ENCODE measurements at regions not wholly inside any gene's neighbourhood (a gene's known extent, or its start where the extent isn't known, plus 50 kb on each side); places are given as distances from the start of the nearest gene placed in this dataset.

- Histone ChIP-seq H3K27me3 (ENCODE audit: control insufficient read depth, insufficient read depth, low read length) (no peaks in the 10 kb centered on the region), H3K4me3 (ENCODE audit: low read depth, low read length) (no peak overlapping the region), H3K36me3 (ENCODE audit: control insufficient read depth, insufficient read depth, low read length) (no peaks in the 10 kb centered on the region)
- TF ChIP-seq, protein P1, sequence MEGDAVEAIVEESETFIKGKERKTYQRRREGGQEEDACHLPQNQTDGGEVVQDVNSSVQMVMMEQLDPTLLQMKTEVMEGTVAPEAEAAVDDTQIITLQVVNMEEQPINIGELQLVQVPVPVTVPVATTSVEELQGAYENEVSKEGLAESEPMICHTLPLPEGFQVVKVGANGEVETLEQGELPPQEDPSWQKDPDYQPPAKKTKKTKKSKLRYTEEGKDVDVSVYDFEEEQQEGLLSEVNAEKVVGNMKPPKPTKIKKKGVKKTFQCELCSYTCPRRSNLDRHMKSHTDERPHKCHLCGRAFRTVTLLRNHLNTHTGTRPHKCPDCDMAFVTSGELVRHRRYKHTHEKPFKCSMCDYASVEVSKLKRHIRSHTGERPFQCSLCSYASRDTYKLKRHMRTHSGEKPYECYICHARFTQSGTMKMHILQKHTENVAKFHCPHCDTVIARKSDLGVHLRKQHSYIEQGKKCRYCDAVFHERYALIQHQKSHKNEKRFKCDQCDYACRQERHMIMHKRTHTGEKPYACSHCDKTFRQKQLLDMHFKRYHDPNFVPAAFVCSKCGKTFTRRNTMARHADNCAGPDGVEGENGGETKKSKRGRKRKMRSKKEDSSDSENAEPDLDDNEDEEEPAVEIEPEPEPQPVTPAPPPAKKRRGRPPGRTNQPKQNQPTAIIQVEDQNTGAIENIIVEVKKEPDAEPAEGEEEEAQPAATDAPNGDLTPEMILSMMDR (IDR thresholded peaks at IDR 0.05; ENCODE audit: insufficient read depth, low read length, poor library complexity, severe bottlenecking): no peak
- no peak for DNase-seq (ENCODE audit: low read depth)
These were observed 746.6 kb upstream of the ACO1 start for GRCh38 chr9:31637861-31638260.

GRCh38 chr9:31639451-31639850 is 745.0 kb upstream of the ACO1 start:
- Histone ChIP-seq H3K4me3 (ENCODE audit: low read depth, low read length) (no peak overlapping the region), H3K36me3 (ENCODE audit: control insufficient read depth, insufficient read depth, low read length) (no peaks in the 10 kb centered on the region), H3K27me3 (ENCODE audit: control insufficient read depth, insufficient read depth, low read length) (no peaks in the 10 kb centered on the region)
- TF ChIP-seq, protein P1 (IDR thresholded peaks at IDR 0.05; ENCODE audit: insufficient read depth, low read length, poor library complexity, severe bottlenecking): no peak
- no peak for DNase-seq (ENCODE audit: low read depth)

GRCh38 chr9:31669311-31669710 is 715.1 kb upstream of the ACO1 start:
- Histone ChIP-seq H3K4me3 (ENCODE audit: low read depth, low read length) (no peak overlapping the region), H3K36me3 (ENCODE audit: control insufficient read depth, insufficient read depth, low read length) (no peaks in the 10 kb centered on the region), H3K27me3 (ENCODE audit: control insufficient read depth, insufficient read depth, low read length) (no peaks in the 10 kb centered on the region)
- no peak for DNase-seq (ENCODE audit: low read depth)
- TF ChIP-seq, protein P1 (IDR thresholded peaks at IDR 0.05; ENCODE audit: insufficient read depth, low read length, poor library complexity, severe bottlenecking): no peak

- no peak for DNase-seq (ENCODE audit: low read depth)
- no peaks in the 10 kb centered on the region for H3K36me3 ChIP-seq (ENCODE audit: control insufficient read depth, insufficient read depth, low read length)
- H3K4me3 ChIP-seq (ENCODE audit: low read depth, low read length): no peak overlapping the region
- TF ChIP-seq, protein P1 (IDR thresholded peaks at IDR 0.05; ENCODE audit: insufficient read depth, low read length, poor library complexity, severe bottlenecking): no peak
- no peaks in the 10 kb centered on the region for H3K27me3 ChIP-seq (ENCODE audit: control insufficient read depth, insufficient read depth, low read length)
These were observed 713.4 kb upstream of the ACO1 start for GRCh38 chr9:31671011-31671410.

- TF ChIP-seq, protein P1 (IDR thresholded peaks at IDR 0.05; ENCODE audit: insufficient read depth, low read length, poor library complexity, severe bottlenecking): no peak
- DNase-seq (ENCODE audit: low read depth): no peak
- no peak overlapping the region for H3K4me3 ChIP-seq (ENCODE audit: low read depth, low read length)
These were observed 710.2 kb upstream of the ACO1 start for GRCh38 chr9:31674264-31674663.

GRCh38 chr9:31677415-31677814 is 707.0 kb upstream of the ACO1 start:
- TF ChIP-seq, protein P1 (IDR thresholded peaks at IDR 0.05; ENCODE audit: insufficient read depth, low read length, poor library complexity, severe bottlenecking): no peak
- no peak for DNase-seq (ENCODE audit: low read depth)
- Histone ChIP-seq H3K4me3 (ENCODE audit: low read depth, low read length) (no peak overlapping the region), H3K36me3 (ENCODE audit: control insufficient read depth, insufficient read depth, low read length) (no peaks in the 10 kb centered on the region), H3K27me3 (ENCODE audit: control insufficient read depth, insufficient read depth, low read length) (no peaks in the 10 kb centered on the region)

More at GRCh38 chr9:31674264-31674663, 710.2 kb upstream of the ACO1 start:
- Histone ChIP-seq H3K36me3 (ENCODE audit: control insufficient read depth, insufficient read depth, low read length) (no peaks in the 10 kb centered on the region), H3K27me3 (ENCODE audit: control insufficient read depth, insufficient read depth, low read length) (no peaks in the 10 kb centered on the region)

All from kidney epithelial cell (primary cell).